Tibial nerve (tissue), 3 donors: ENCODE measurements at regions not wholly inside any gene's neighbourhood (a gene's known extent, or its start where the extent isn't known, plus 50 kb on each side); places are given as distances from the start of the nearest gene placed in this dataset.

ENCODE experiments used
- EP300 ChIP-seq, 2 donors: sonication (generic); formaldehyde crosslinking; IDR thresholded peaks; one replicate each; pipeline ENCODE4 v1.6.1; 2017; ENCODE audit warnings: antibody characterized with exemption in 2 of 2, mild to moderate bottlenecking in 1 of 2
- POLR2A ChIP-seq, 2 donors: fragments of 450-650 bp; IDR thresholded peaks; one replicate each; pipeline ENCODE4 v1.6.1; 2017; ENCODE audit warnings: antibody characterized with exemption in 2 of 2, mild to moderate bottlenecking in 2 of 2, moderate library complexity in 2 of 2

DNA sequence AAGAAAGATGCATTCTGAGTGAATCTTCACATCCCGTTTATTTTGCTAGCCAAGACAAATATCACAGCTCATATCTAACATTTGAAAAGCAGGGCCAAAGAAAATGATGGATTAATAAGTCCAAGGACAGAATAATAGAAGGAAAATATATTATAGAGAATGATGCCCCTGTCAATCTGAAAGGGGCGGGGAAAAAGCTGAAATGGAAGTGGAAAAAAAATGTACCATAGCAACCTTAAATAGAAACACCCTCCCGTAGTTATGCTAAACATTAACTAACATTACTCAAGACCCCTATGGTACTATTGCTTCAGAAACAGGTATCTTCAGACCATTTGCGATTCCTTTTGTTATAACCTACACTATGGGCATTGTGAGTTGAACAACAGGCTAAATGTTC lies 67.7 kb upstream of the SMARCA2 start:
- TF ChIP-seq EP300 (IDR thresholded peaks at IDR 0.05) (no peak), POLR2A (IDR thresholded peaks at IDR 0.05) (no peak)
